ENCODE measurements at regions not wholly inside any gene's neighbourhood (a gene's known extent, or its start where the extent isn't known, plus 50 kb on each side); places are given as distances from the start of the nearest gene placed in this dataset.
"Not testable (repeated sequence)": the region's sequence is repeated elsewhere in the genome, so short reads cannot be mapped to it uniquely, and the experiment has no call there.

- no peaks in the 10 kb centered on the region for H3K9me3 Mint-ChIP-seq
- H3K4me3 Mint-ChIP-seq (ENCODE audit: low read depth): no peak overlapping the region
- H3K27me3 Mint-ChIP-seq (ENCODE audit: low read depth): peaks cover 2% of the 10 kb centered on the region
- intact Hi-C loops (cut with micrococcal nuclease): no loop called here
- H3K27ac Mint-ChIP-seq: no peak overlapping the region
- no peak for DNase-seq (ENCODE audit: low spot score)
- H3K36me3 Mint-ChIP-seq (ENCODE audit: low read depth): no peaks in the 10 kb centered on the region
- peaks cover 10% of the 10 kb centered on the region for H3K4me1 Mint-ChIP-seq (ENCODE audit: low read depth)
These were observed 52.3 kb upstream of the COL5A2 start for GRCh38 chr2:189231719-189232323.

DNA sequence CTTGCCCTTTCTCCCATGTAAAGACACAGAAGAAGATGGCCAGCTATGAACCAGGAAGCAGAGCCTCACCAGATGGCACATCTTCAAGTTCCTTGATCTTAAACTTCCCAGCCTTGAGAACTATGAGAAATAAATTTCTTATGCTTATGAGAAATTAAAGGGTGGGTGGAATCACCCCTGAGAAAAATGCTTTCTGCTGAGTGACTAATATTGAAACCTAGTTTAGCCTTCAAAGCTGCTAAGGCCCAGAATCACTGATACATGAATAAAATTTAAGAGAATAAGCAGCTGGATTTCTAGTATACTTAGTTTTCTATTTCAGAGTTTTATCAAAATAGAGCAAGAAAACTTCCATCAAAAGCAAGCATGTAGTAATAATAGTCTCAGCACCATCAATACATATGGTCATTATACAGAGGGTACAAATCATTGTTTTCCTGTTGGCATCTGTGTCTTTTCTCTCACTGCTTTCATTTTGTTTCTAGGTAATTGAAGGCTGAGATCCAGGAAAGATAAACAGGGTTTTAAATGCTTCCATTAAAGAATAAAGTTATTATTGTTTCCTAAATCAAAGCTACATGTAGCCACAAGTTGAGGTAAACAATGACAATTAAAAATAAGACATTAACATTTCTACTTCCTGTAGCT is 53.3 kb upstream of the COL5A2 start:
- Mint-ChIP-seq H3K27me3 (ENCODE audit: low read depth) (peaks cover 2% of the 10 kb centered on the region), H3K27ac (peak overlapping the region; percentile 12), H3K36me3 (ENCODE audit: low read depth) (no peaks in the 10 kb centered on the region), H3K9me3 (no peaks in the 10 kb centered on the region), H3K4me3 (ENCODE audit: low read depth) (no peak overlapping the region), H3K4me1 (ENCODE audit: low read depth) (peaks cover 10% of the 10 kb centered on the region)
- DNase-seq (ENCODE audit: low spot score): no peak
- intact Hi-C loops (cut with micrococcal nuclease): no loop called here

GRCh38 chr2:189233527-189233926 is 54.0 kb upstream of the COL5A2 start:
- intact Hi-C loops (cut with micrococcal nuclease): no loop called here
- H3K27me3 Mint-ChIP-seq (ENCODE audit: low read depth): no peaks in the 10 kb centered on the region
- H3K4me3 Mint-ChIP-seq (ENCODE audit: low read depth): no peak overlapping the region
- H3K9me3 Mint-ChIP-seq: no peaks in the 10 kb centered on the region
- peaks cover 10% of the 10 kb centered on the region for H3K4me1 Mint-ChIP-seq (ENCODE audit: low read depth)
- no peak for DNase-seq (ENCODE audit: low spot score)
- H3K27ac Mint-ChIP-seq: no peak overlapping the region
- H3K36me3 Mint-ChIP-seq (ENCODE audit: low read depth): no peaks in the 10 kb centered on the region

- Mint-ChIP-seq H3K4me3 (ENCODE audit: low read depth) (no peak overlapping the region), H3K9me3 (no peaks in the 10 kb centered on the region), H3K27ac (no peak overlapping the region), H3K27me3 (ENCODE audit: low read depth) (no peaks in the 10 kb centered on the region), H3K4me1 (ENCODE audit: low read depth) (peaks cover 10% of the 10 kb centered on the region), H3K36me3 (ENCODE audit: low read depth) (no peaks in the 10 kb centered on the region)
- intact Hi-C loops (cut with micrococcal nuclease): no loop called here
- DNase-seq (ENCODE audit: low spot score): no peak
These were observed 55.4 kb upstream of the COL5A2 start for GRCh38 chr2:189234991-189235390.

GRCh38 chr2:189236066-189236465 is 56.5 kb upstream of the COL5A2 start:
- H3K4me3 Mint-ChIP-seq (ENCODE audit: low read depth): no peak overlapping the region
- H3K36me3 Mint-ChIP-seq (ENCODE audit: low read depth): no peaks in the 10 kb centered on the region
- no peaks in the 10 kb centered on the region for H3K27me3 Mint-ChIP-seq (ENCODE audit: low read depth)
- H3K4me1 Mint-ChIP-seq (ENCODE audit: low read depth): peaks cover 10% of the 10 kb centered on the region
- intact Hi-C loops (cut with micrococcal nuclease): no loop called here
- no peak overlapping the region for H3K27ac Mint-ChIP-seq
- no peaks in the 10 kb centered on the region for H3K9me3 Mint-ChIP-seq
- DNase-seq (ENCODE audit: low spot score): no peak

DNA sequence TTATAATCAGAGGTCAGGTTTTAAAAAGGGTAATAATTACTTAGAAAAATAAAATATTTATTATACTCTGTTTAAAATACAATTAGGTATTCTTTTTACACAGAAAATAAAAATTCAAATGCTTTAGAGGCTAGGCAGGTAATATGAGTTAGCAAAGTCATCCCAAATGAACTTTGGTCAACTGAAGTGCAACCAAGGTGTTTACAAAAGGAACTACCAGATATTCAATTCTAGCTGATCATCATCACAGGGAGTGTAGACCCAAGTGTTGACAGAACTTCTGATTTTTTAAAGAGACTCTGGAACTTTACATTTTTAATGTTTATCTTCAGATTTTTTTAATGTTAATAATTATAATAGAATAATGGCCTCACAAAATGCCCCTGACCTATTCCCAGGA is 59.3 kb upstream of the COL5A2 start:
- intact Hi-C loops (cut with micrococcal nuclease): no loop called here
- peaks cover under 1% of the 10 kb centered on the region for H3K4me1 Mint-ChIP-seq (ENCODE audit: low read depth)

DNA sequence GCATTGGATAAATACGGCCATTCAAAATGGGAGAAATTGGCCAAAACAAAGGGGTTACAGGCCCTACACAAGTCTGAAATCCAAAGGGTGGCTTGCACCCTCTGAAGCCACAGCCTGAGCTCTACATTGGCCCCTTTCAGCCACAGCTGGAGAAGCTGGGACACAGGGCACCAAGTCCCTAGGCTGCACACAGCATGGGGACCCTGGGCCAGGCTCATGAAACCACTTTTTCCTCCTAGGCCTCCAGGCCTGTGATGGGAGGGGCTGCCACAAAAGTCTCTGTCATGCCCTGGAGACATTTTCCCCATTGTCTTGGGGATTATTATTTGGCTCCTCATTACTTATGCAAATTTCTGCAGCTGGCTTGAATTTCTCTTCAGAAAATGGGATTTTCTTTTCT is 64.3 kb upstream of the COL5A2 start:
- H3K9me3 Mint-ChIP-seq: peaks cover 16% of the 10 kb centered on the region
- H3K4me3 Mint-ChIP-seq (ENCODE audit: low read depth); DNase-seq (ENCODE audit: low spot score); H3K27ac Mint-ChIP-seq; H3K36me3 Mint-ChIP-seq (ENCODE audit: low read depth); intact Hi-C loops (cut with micrococcal nuclease); H3K27me3 Mint-ChIP-seq (ENCODE audit: low read depth); H3K4me1 Mint-ChIP-seq (ENCODE audit: low read depth): not testable (repeated sequence)

More for the DNA sequence above, 59.3 kb upstream of the COL5A2 start:
- DNase-seq (ENCODE audit: low spot score): no peak
- peaks cover 7% of the 10 kb centered on the region for H3K9me3 Mint-ChIP-seq
- H3K36me3 Mint-ChIP-seq (ENCODE audit: low read depth): no peaks in the 10 kb centered on the region
- H3K4me3 Mint-ChIP-seq (ENCODE audit: low read depth): no peak overlapping the region
- H3K27ac Mint-ChIP-seq: no peak overlapping the region
- no peaks in the 10 kb centered on the region for H3K27me3 Mint-ChIP-seq (ENCODE audit: low read depth)

- no peak overlapping the region for H3K4me3 Mint-ChIP-seq (ENCODE audit: low read depth)
- intact Hi-C loops (cut with micrococcal nuclease): no loop called here
- H3K36me3 Mint-ChIP-seq (ENCODE audit: low read depth): no peaks in the 10 kb centered on the region
- H3K9me3 Mint-ChIP-seq: peaks cover 16% of the 10 kb centered on the region
- no peaks in the 10 kb centered on the region for H3K27me3 Mint-ChIP-seq (ENCODE audit: low read depth)
- H3K4me1 Mint-ChIP-seq (ENCODE audit: low read depth): no peaks in the 10 kb centered on the region
- no peak for DNase-seq (ENCODE audit: low spot score)
- H3K27ac Mint-ChIP-seq: no peak overlapping the region
These were observed 67.7 kb upstream of the COL5A2 start for GRCh38 chr2:189247276-189247675.

- intact Hi-C loops (cut with micrococcal nuclease): no loop called here
- no peak for DNase-seq (ENCODE audit: low spot score)
- Mint-ChIP-seq H3K27me3 (ENCODE audit: low read depth) (no peaks in the 10 kb centered on the region), H3K36me3 (ENCODE audit: low read depth) (no peaks in the 10 kb centered on the region), H3K4me1 (ENCODE audit: low read depth) (no peaks in the 10 kb centered on the region), H3K27ac (no peak overlapping the region), H3K9me3 (peaks cover 10% of the 10 kb centered on the region), H3K4me3 (ENCODE audit: low read depth) (no peak overlapping the region)
These were observed 68.6 kb upstream of the COL5A2 start for GRCh38 chr2:189248141-189248540.

DNA sequence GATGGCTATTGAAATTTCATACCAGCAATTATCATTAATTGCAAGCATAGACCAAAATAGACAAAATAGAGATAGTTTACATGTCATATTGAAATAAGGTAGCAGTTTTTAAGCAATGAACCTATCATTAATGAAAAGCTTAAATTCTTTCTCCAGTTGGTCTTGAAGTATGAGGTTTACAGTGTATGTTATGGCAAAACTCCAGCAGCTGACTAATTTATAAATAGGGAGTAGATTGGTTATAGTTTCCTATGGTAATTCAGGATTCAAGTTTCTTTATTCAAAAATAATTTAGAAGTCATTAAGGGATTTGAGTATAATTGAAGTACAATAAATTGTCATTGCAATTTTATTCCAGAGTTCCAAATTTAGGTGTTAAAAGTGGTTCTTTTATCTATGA is 69.6 kb upstream of the COL5A2 start:
- H3K36me3 Mint-ChIP-seq (ENCODE audit: low read depth): no peaks in the 10 kb centered on the region
- intact Hi-C loops (cut with micrococcal nuclease): no loop called here
- H3K27ac Mint-ChIP-seq: no peak overlapping the region
- no peak overlapping the region for H3K4me3 Mint-ChIP-seq (ENCODE audit: low read depth)
- peaks cover 8% of the 10 kb centered on the region for H3K9me3 Mint-ChIP-seq
- no peaks in the 10 kb centered on the region for H3K4me1 Mint-ChIP-seq (ENCODE audit: low read depth)
- no peaks in the 10 kb centered on the region for H3K27me3 Mint-ChIP-seq (ENCODE audit: low read depth)
- DNase-seq (ENCODE audit: low spot score): no peak

DNA sequence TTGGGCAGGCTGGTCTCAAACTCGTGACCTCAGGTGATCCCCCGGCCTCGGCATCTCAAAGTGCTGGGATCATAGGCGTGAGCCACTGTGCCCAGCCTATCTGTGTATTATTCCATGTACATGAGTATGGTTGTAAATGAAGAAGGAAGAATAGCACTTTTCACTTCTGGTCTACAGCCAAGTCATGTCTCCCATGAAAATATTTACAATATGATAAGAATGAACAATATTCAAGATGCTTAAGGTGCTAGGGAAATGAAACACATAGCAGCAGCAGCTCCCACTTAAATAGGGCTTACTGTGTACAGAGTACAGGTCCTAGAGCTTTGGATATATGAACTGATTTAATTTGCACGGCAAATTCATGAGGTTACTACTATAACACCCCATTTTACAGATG is 70.3 kb upstream of the COL5A2 start:
- no peaks in the 10 kb centered on the region for H3K27me3 Mint-ChIP-seq (ENCODE audit: low read depth)
- DNase-seq (ENCODE audit: low spot score): no peak
- H3K4me3 Mint-ChIP-seq (ENCODE audit: low read depth): no peak overlapping the region
- peaks cover 1% of the 10 kb centered on the region for H3K9me3 Mint-ChIP-seq
- intact Hi-C loops (cut with micrococcal nuclease): no loop called here
- no peaks in the 10 kb centered on the region for H3K4me1 Mint-ChIP-seq (ENCODE audit: low read depth)
- H3K36me3 Mint-ChIP-seq (ENCODE audit: low read depth): no peaks in the 10 kb centered on the region
- no peak overlapping the region for H3K27ac Mint-ChIP-seq

DNA sequence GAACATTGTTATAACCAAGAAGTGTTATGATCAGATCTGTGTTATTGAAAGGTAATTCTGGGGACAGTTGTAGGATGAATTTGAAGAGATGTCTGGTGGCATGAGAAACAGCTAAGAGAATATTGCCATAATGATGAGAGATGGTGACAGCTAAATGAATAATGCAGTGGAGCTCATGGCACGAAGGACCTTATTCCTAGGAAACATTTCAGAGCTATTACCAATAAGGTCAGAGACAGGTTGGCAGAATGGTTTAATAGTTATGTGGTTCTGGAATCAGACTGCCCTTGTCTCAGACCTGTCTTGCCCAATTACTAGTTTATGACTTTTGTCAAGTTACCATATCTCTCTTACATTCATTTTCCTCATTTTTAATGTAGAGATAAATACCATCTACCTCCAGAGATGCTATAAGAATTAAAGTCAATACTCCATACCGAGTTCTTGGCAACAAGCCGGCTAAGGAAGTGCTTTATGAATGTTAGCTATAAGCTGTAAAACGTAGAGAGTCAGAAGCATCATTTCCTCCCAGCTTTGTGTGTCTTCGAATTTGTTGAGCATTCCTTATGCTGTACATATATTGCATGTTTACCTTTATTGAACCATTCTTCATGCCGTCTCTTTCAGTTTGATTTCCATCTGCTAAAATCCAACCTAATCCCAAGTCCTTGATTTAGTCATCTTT is 73.6 kb upstream of the COL5A2 start:
- intact Hi-C loops (cut with micrococcal nuclease): no loop called here
- no peak for DNase-seq (ENCODE audit: low spot score)
- Mint-ChIP-seq H3K4me1 (ENCODE audit: low read depth) (peaks cover 4% of the 10 kb centered on the region), H3K27me3 (ENCODE audit: low read depth) (no peaks in the 10 kb centered on the region), H3K36me3 (ENCODE audit: low read depth) (no peaks in the 10 kb centered on the region), H3K27ac (no peak overlapping the region), H3K9me3 (no peaks in the 10 kb centered on the region), H3K4me3 (ENCODE audit: low read depth) (no peak overlapping the region)

DNA sequence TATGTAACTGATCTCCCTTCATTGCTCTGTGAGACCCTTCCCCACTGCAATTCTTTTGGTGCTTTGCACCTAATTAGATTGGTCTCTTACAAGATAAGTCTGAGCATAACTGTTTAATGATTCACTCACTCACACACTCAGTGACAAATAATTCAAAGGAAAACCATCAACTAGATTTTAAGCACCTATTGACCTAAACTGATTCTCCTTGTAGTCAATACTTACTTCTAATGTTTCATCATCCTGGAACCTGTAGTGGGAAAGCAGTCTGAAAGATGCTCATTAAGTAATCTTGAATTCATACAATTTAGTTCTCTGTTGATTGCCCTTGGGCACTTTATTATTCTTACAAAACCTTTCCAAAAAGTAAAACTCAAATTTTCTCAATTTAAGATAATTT is 74.3 kb upstream of the COL5A2 start:
- peaks cover 4% of the 10 kb centered on the region for H3K4me1 Mint-ChIP-seq (ENCODE audit: low read depth)
- H3K27me3 Mint-ChIP-seq (ENCODE audit: low read depth): no peaks in the 10 kb centered on the region
- H3K27ac Mint-ChIP-seq: no peak overlapping the region
- intact Hi-C loops (cut with micrococcal nuclease): no loop called here
- H3K9me3 Mint-ChIP-seq: no peaks in the 10 kb centered on the region
- H3K36me3 Mint-ChIP-seq (ENCODE audit: low read depth): no peaks in the 10 kb centered on the region
- no peak for DNase-seq (ENCODE audit: low spot score)
- no peak overlapping the region for H3K4me3 Mint-ChIP-seq (ENCODE audit: low read depth)
